Activated naive CD4-positive, alpha-beta T cell treated with anti-CD3 and anti-CD28 coated beads for 36 hours (primary cell): ENCODE measurements at regions not wholly inside any gene's neighbourhood (a gene's known extent, or its start where the extent isn't known, plus 50 kb on each side); places are given as distances from the start of the nearest gene placed in this dataset.
A peak's percentile ranks its signal among the peaks of the same experiment; 100 is the strongest.

Experiments used
- CTCF ChIA-PET: fragments of 350-600 bp; sonication (Branson Sonifier 250); formaldehyde crosslinking; loops from one replicate; lab custom pipeline; 2021; ENCODE audit warnings: antibody characterized with exemption; lab: Charles Lee
- DNase-seq: peaks from one replicate; pipeline ENCODE4 v3.0.0-alpha.2; 2020
- H3K27ac Mint-ChIP-seq: one replicate; pipeline ENCODE4 v1.8.0; 2021; ENCODE audit warnings: mild to moderate bottlenecking, mixed read lengths
- H3K27me3 Mint-ChIP-seq: one replicate; pipeline ENCODE4 v1.8.0; 2021; ENCODE audit warnings: low read depth, mixed read lengths
- H3K36me3 Mint-ChIP-seq: one replicate; pipeline ENCODE4 v1.8.0; 2021; ENCODE audit warnings: low read depth, mixed read lengths
- H3K4me1 Mint-ChIP-seq: one replicate; pipeline ENCODE4 v1.8.0; 2021; ENCODE audit warnings: low read depth, mixed read lengths
- H3K4me3 Mint-ChIP-seq: one replicate; pipeline ENCODE4 v1.8.0; 2021; ENCODE audit warnings: mild to moderate bottlenecking, moderate library complexity, mixed read lengths
- H3K9me3 Mint-ChIP-seq: one replicate; pipeline ENCODE4 v1.8.0; 2021; ENCODE audit warnings: mixed read lengths
- intact Hi-C: fragments of 100-400 bp; cut with micrococcal nuclease; formaldehyde crosslinking; loops from one replicate; pipeline ENCODE4 v1.15.1; 2023

GRCh38 chr6:11339380-11339779 lies 106.9 kb upstream of the NEDD9 start:
- CTCF ChIA-PET = interaction anchor here (0.7 kb wide), 1 partner anchor 65 kb away, joined by 4 read pairs; no protein-coding TSS in a partner anchor
- H3K9me3 Mint-ChIP-seq = peaks cover 4% of the 10 kb centered on the region
- no peaks in the 10 kb centered on the region for H3K27me3 Mint-ChIP-seq
- no peak for DNase-seq
- no peak overlapping the region for H3K27ac Mint-ChIP-seq
- intact Hi-C loops = no loop called here
- H3K4me1 Mint-ChIP-seq = peaks cover 50% of the 10 kb centered on the region
- no peak overlapping the region for H3K4me3 Mint-ChIP-seq
- peaks cover 31% of the 10 kb centered on the region for H3K36me3 Mint-ChIP-seq

DNA sequence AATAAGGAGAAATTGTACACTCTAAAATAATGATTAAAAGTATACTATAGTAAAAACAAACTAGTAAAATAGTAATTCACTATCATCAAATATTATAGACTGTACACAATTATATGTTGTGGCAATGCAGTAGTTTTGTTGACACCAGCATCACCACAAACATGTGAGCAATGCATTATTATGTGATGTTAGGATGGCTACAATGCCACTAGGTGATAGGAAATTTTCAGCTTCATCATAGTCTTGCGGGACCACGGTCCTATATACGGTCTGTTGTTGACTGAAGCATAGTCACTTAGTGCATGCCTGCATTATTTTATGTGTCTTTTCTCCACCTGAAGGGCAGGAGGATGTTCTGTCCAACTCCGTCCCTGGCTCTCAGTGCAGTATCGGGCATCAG lies 104.8 kb upstream of the NEDD9 start:
- peaks cover 46% of the 10 kb centered on the region for H3K4me1 Mint-ChIP-seq
- H3K27ac Mint-ChIP-seq = no peak overlapping the region
- peaks cover 4% of the 10 kb centered on the region for H3K9me3 Mint-ChIP-seq
- H3K4me3 Mint-ChIP-seq = no peak overlapping the region
- H3K27me3 Mint-ChIP-seq = no peaks in the 10 kb centered on the region
- no peak for DNase-seq
- intact Hi-C loops = no loop called here
- peaks cover 33% of the 10 kb centered on the region for H3K36me3 Mint-ChIP-seq
- CTCF ChIA-PET = interaction anchor here (1.3 to 1.4 kb wide), 2 partner anchors 17 to 26 kb away, joined by 3 read pairs; no protein-coding TSS in a partner anchor

GRCh38 chr6:11335826-11336225 lies 103.4 kb upstream of the NEDD9 start:
- no peak overlapping the region for H3K4me3 Mint-ChIP-seq
- CTCF ChIA-PET = interaction anchor here (1.4 kb wide), 1 partner anchor 28 kb away, joined by 3 read pairs; no protein-coding TSS in a partner anchor
- H3K36me3 Mint-ChIP-seq = peaks cover 28% of the 10 kb centered on the region
- H3K27me3 Mint-ChIP-seq = no peaks in the 10 kb centered on the region
- H3K9me3 Mint-ChIP-seq = peaks cover 4% of the 10 kb centered on the region
- H3K27ac Mint-ChIP-seq = no peak overlapping the region
- H3K4me1 Mint-ChIP-seq = peaks cover 50% of the 10 kb centered on the region
- intact Hi-C loops = no loop called here
- no peak for DNase-seq

- peak overlapping the region; percentile 30 for H3K27ac Mint-ChIP-seq
- DNase-seq = peak; percentile 30
- no peaks in the 10 kb centered on the region for H3K27me3 Mint-ChIP-seq
- intact Hi-C loops = loop anchor here (1.0 to 5.0 kb wide), 2 partner anchors 21 to 56 kb away; no protein-coding TSS in a partner anchor
- peaks cover 18% of the 10 kb centered on the region for H3K36me3 Mint-ChIP-seq
- no peak overlapping the region for H3K4me3 Mint-ChIP-seq
- H3K9me3 Mint-ChIP-seq = no peaks in the 10 kb centered on the region
- CTCF ChIA-PET = interaction anchor here (1.0 to 1.7 kb wide), 2 partner anchors 11 to 162 kb away, joined by 3 to 6 read pairs; no protein-coding TSS in a partner anchor
- peaks cover 54% of the 10 kb centered on the region for H3K4me1 Mint-ChIP-seq
These were observed 100.8 kb upstream of the NEDD9 start for GRCh38 chr6:11333132-11333849.

DNA sequence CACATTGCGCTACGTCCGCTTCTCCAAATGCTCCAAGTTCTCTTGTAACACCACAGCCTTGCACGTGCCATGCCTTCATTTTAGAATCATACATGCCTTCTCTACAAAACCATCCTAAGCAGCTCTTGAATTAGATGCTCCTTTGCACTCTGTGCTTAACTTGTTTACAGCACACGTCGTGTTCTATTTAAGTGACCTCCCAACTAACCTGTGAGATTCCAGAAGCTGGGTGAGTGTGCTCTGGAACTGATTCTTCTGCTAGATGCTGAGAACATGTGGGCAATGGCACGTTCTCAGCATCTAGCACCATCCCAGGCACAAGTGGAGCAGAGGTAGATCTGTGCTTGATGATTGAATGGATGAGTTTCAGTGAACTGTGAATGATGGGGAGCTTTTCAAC lies 100.0 kb upstream of the NEDD9 start:
- H3K9me3 Mint-ChIP-seq = no peaks in the 10 kb centered on the region
- intact Hi-C loops = loop anchor here (5.0 kb wide), 1 partner anchor 55 kb away; no protein-coding TSS in a partner anchor
- no peak for DNase-seq
- CTCF ChIA-PET = interaction anchor here (0.6 to 1.7 kb wide), 3 partner anchors 10 to 726 kb away, joined by 3 to 6 read pairs (median 5); no protein-coding TSS in a partner anchor
- no peak overlapping the region for H3K27ac Mint-ChIP-seq
- no peak overlapping the region for H3K4me3 Mint-ChIP-seq
- peaks cover 19% of the 10 kb centered on the region for H3K36me3 Mint-ChIP-seq
- H3K27me3 Mint-ChIP-seq = no peaks in the 10 kb centered on the region
- H3K4me1 Mint-ChIP-seq = peaks cover 57% of the 10 kb centered on the region

- Mint-ChIP-seq H3K9me3 (no peaks in the 10 kb centered on the region), H3K4me1 (peaks cover 59% of the 10 kb centered on the region), H3K4me3 (no peak overlapping the region), H3K36me3 (peaks cover 23% of the 10 kb centered on the region), H3K27me3 (no peaks in the 10 kb centered on the region), H3K27ac (peak overlapping the region; percentile 68)
- intact Hi-C loops = loop anchor here (1.0 to 5.0 kb wide), 2 partner anchors 33 to 54 kb away; no protein-coding TSS in a partner anchor
- DNase-seq = no peak
- CTCF ChIA-PET = interaction anchor here (1.2 to 2.2 kb wide), 3 partner anchors 20 to 165 kb away, joined by 4 to 7 read pairs (median 5); no protein-coding TSS in a partner anchor
These were observed 98.6 kb upstream of the NEDD9 start for GRCh38 chr6:11331111-11331510.

DNA sequence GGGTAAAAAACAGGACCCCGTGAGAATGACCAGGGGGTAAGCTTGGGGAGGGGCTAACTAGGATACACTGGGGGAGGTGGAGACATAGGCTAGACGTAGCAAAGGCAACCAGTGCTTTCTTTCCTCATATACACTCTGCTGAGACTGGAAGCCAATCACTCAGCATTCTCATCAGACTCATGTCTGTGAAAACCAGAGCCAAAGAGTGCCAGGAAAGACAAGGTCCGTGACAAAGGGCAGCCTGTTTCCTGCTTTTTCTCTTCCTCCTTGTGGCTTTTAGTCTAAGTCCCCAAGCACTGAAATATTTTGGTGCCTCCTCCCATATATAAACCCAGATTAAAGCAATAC lies 97.9 kb upstream of the NEDD9 start:
- Mint-ChIP-seq H3K4me3 (no peak overlapping the region), H3K27me3 (no peaks in the 10 kb centered on the region), H3K9me3 (no peaks in the 10 kb centered on the region), H3K36me3 (peaks cover 20% of the 10 kb centered on the region), H3K4me1 (peaks cover 58% of the 10 kb centered on the region), H3K27ac (peak overlapping the region; percentile 68)
- DNase-seq = no peak
- CTCF ChIA-PET = interaction anchor here (0.5 to 2.2 kb wide), 4 partner anchors 12 to 166 kb away, joined by 3 to 7 read pairs (median 4); no protein-coding TSS in a partner anchor
- intact Hi-C loops = loop anchor here (5.0 kb wide), 1 partner anchor 53 kb away; no protein-coding TSS in a partner anchor

DNA sequence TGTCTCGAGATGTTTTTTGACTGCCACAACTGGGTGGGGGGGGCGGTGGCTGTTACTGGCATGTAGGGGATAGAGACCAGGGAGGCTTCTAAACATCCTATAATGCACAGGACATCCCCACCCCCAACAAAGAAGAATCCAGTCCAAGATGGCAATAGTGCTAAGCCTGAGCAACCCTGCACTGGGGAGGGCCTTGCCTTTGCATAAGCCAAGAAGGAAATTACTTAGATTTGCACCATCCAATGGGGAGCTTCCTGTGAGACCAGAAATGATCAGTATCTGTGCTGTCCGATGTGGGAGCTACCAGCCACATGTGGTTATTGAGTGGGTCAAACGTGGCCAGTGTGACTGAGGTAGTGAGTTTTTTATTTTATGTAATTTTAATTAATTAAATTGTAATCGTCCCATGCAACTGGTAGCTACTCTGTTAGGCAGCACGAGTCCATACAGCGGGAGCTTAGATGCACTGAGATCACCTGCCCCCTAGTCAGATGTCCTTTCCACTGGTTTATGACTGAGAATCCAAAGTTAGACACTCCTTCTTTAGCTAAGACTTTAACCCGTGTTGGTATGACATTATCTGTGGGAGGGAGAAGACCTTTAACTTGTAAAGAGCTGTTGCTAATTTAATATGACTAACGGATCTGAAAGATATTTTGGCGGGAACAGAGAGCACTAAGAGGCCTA lies 97.4 kb upstream of the NEDD9 start:
- intact Hi-C loops = loop anchor here (5.0 kb wide), 1 partner anchor 53 kb away; no protein-coding TSS in a partner anchor
- Mint-ChIP-seq H3K9me3 (no peaks in the 10 kb centered on the region), H3K27ac (peak overlapping the region; percentile 68), H3K4me1 (peaks cover 62% of the 10 kb centered on the region), H3K36me3 (peaks cover 20% of the 10 kb centered on the region), H3K4me3 (no peak overlapping the region), H3K27me3 (no peaks in the 10 kb centered on the region)
- DNase-seq = no peak
- CTCF ChIA-PET = interaction anchor here (0.5 to 2.2 kb wide), 5 partner anchors 12 to 166 kb away, joined by 3 to 7 read pairs (median 3); no protein-coding TSS in a partner anchor

DNA sequence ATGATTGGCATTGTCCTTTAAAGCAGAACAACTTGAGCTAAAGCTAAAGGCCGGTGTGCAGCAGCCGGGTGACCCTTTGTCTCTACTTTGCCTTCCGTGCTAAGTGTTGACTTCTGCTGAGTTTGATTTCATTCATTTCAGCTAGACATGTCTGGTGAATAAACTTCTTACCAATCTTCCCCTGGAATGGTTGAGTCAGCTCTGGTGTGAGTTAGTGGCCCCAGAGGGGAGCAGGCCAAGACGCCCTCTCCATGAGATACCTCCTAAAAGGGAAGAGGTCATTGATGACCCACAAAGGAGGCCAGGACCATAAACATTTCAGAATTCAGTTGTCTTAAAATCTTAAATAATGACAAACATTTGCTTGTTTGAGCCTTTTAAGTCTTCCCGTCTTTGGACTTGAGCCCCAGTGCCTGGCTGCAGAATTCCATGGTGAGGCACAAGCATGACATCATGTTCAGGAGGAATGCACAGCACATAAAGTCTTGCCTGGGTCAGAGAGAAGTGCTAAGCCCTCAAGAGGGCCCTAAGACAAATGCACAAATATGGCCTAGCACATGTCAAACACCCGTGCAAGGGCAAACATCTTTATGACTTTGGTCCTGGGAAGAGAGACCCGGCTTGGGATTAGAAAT lies 96.3 kb upstream of the NEDD9 start:
- H3K4me3 Mint-ChIP-seq = no peak overlapping the region
- no peak for DNase-seq
- peaks cover 20% of the 10 kb centered on the region for H3K36me3 Mint-ChIP-seq
- peaks cover 64% of the 10 kb centered on the region for H3K4me1 Mint-ChIP-seq
- no peaks in the 10 kb centered on the region for H3K27me3 Mint-ChIP-seq
- intact Hi-C loops = no loop called here
- H3K9me3 Mint-ChIP-seq = no peaks in the 10 kb centered on the region
- CTCF ChIA-PET = interaction anchor here (0.6 kb wide), 1 partner anchor 189 kb away, joined by 3 read pairs; no protein-coding TSS in a partner anchor
- H3K27ac Mint-ChIP-seq = no peak overlapping the region

DNA sequence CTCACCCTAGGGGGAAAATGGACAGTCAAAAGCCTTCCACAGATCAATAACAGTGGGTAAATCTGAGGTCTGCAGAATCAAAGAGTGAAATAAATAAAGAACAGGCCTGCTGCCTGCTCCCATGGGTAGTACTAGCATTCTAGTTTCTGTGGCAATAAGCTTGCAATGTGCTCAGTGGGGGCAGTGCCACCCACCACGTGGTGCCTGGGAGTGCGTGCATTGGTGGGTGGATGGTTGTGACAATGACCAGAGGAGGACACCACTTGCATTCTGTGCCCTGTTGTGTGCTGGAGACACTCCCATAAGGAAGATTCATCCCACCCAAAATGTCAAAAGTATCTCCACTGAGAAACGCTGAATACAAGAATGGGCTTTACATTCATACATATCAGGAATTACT lies 95.5 kb upstream of the NEDD9 start:
- H3K4me3 Mint-ChIP-seq = no peak overlapping the region
- intact Hi-C loops = no loop called here
- H3K4me1 Mint-ChIP-seq = peaks cover 62% of the 10 kb centered on the region
- DNase-seq = no peak
- H3K27ac Mint-ChIP-seq = no peak overlapping the region
- no peaks in the 10 kb centered on the region for H3K27me3 Mint-ChIP-seq
- H3K9me3 Mint-ChIP-seq = no peaks in the 10 kb centered on the region
- CTCF ChIA-PET = no interaction called here
- peaks cover 18% of the 10 kb centered on the region for H3K36me3 Mint-ChIP-seq

- Mint-ChIP-seq H3K27me3 (no peaks in the 10 kb centered on the region), H3K4me3 (no peak overlapping the region), H3K36me3 (peaks cover 13% of the 10 kb centered on the region), H3K27ac (no peak overlapping the region), H3K9me3 (no peaks in the 10 kb centered on the region), H3K4me1 (peaks cover 49% of the 10 kb centered on the region)
- CTCF ChIA-PET = interaction anchor here (0.6 kb wide), 2 partner anchors 42 to 114 kb away, joined by 4 to 6 read pairs; no protein-coding TSS in a partner anchor
- intact Hi-C loops = no loop called here
- no peak for DNase-seq
These were observed 93.6 kb upstream of the NEDD9 start for GRCh38 chr6:11326116-11326515.
